ENCODE measurements at regions not wholly inside any gene's neighbourhood (a gene's known extent, or its start where the extent isn't known, plus 50 kb on each side); places are given as distances from the start of the nearest gene placed in this dataset.

DNA sequence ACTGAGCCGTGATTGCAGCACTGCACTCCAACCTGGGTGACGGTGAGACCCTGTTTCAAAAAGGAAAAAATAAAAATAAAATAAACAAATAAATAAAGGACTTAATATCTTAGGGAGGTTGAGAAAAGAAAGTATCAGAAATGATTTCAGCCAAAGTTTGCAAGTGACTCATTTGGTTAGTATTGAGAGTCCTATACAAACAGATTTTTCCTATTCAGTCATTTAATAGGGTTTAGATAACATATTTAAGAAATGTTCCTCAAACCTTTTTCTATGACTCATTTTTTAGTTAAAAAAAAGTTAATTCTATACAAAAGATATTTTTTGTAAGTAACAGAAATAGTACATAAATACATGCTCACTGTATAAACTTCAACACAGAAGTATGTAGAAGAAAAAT is 235.1 kb downstream of the GJA1 start:
- H2AK5ac ChIP-seq (ENCODE audit: insufficient read length, low read length) = no peak overlapping the region
- no peak overlapping the region for H2BK5ac ChIP-seq (ENCODE audit: insufficient read length, low read length)
- no peak overlapping the region for H3K18ac ChIP-seq (ENCODE audit: insufficient read length, low read depth, low read length)
- Mint-ChIP-seq H3K27me3 (ENCODE audit: low read depth) (no peaks in the 10 kb centered on the region), H3K27ac (no peak overlapping the region), H3K4me3 (no peak overlapping the region), H3K9me3 (no peaks in the 10 kb centered on the region), H3K36me3 (ENCODE audit: insufficient read depth in 1 of 3, low read depth in 3 of 3) (no peaks in the 10 kb centered on the region; a peak in 1 of 7 replicates), H3K4me1 (no peaks in the 10 kb centered on the region)
- WGBS (ENCODE audit: extremely low coverage, insufficient read length, low lambda C conversion rate) = no CpG with 5 or more reads among the region's 2 CpGs
- H3K4me1 ChIP-seq (ENCODE audit: insufficient read depth, low read length) = no peaks in the 10 kb centered on the region
- no peak overlapping the region for H3K4me2 ChIP-seq (ENCODE audit: insufficient read depth, insufficient read length, low read length)
- no peak overlapping the region for H4K5ac ChIP-seq (ENCODE audit: insufficient read length, low read depth, low read length)
- no peaks in the 10 kb centered on the region for H3K23me2 ChIP-seq (ENCODE audit: insufficient read length, low read depth, low read length, poor library complexity, severe bottlenecking)
- no peak overlapping the region for H3K14ac ChIP-seq (ENCODE audit: insufficient read depth, low read length)
- H3K9me3 ChIP-seq (ENCODE audit: control insufficient read depth, low read depth, low read length) = no peaks in the 10 kb centered on the region
- no peak overlapping the region for H3K9ac ChIP-seq (ENCODE audit: extremely low read depth, insufficient read length, low read length)
- H3K79me1 ChIP-seq (ENCODE audit: insufficient read depth, low read depth, low read length, poor library complexity, severe bottlenecking) = no peaks in the 10 kb centered on the region
- H3K79me2 ChIP-seq (ENCODE audit: insufficient read depth, low read length) = no peaks in the 10 kb centered on the region
- H4K8ac ChIP-seq (replicated peaks; ENCODE audit: insufficient read length, low read depth, low read length) = no peak overlapping the region
- H3K4ac ChIP-seq (ENCODE audit: low read depth, low read length) = no peak overlapping the region
- no peak overlapping the region for H3T11ph ChIP-seq (ENCODE audit: low read length)
- no peaks in the 10 kb centered on the region for H3K27me3 ChIP-seq (ENCODE audit: insufficient read depth, low read length)
- no peaks in the 10 kb centered on the region for H4K20me1 ChIP-seq (ENCODE audit: control insufficient read depth, insufficient read depth, insufficient read length)
- no peak overlapping the region for H2BK20ac ChIP-seq (ENCODE audit: low read depth, low read length, poor library complexity, severe bottlenecking)
- no peak overlapping the region for H2BK120ac ChIP-seq (ENCODE audit: low read depth, low read length, poor library complexity, severe bottlenecking)
- TF ChIP-seq CTCF (conservative IDR thresholded peaks at IDR 0.05) = no peak
- H2BK12ac ChIP-seq (ENCODE audit: insufficient read length, low read depth, low read length) = no peak overlapping the region
- H3K27ac ChIP-seq (ENCODE audit: insufficient read length, low read depth, low read length) = no peak overlapping the region
- H3K23ac ChIP-seq (ENCODE audit: insufficient read length, low read depth, low read length) = no peak overlapping the region
- no peak overlapping the region for H2AFZ ChIP-seq (ENCODE audit: low read length)
- DNase-seq = no peak
- no peak overlapping the region for H4K91ac ChIP-seq (ENCODE audit: insufficient read length, low read depth, low read length)
- H2BK15ac ChIP-seq (ENCODE audit: low read depth, low read length) = no peak overlapping the region
- no peak overlapping the region for H3K56ac ChIP-seq (ENCODE audit: insufficient read length, low read depth, low read length)

Measured in H9 (cell line).